GM19193 (cell line): ENCODE measurements at regions not wholly inside any gene's neighbourhood (a gene's known extent, or its start where the extent isn't known, plus 50 kb on each side); places are given as distances from the start of the nearest gene placed in this dataset.
A peak's percentile ranks its signal among the peaks of the same experiment; 100 is the strongest.

Experiments used
- POLR2A ChIP-seq: IDR thresholded peaks from 4 replicates; pipeline ENCODE4 v1.6.1; 2011; ENCODE audit not compliant: insufficient read depth, insufficient read length; ENCODE audit errors: extremely low read depth

DNA sequence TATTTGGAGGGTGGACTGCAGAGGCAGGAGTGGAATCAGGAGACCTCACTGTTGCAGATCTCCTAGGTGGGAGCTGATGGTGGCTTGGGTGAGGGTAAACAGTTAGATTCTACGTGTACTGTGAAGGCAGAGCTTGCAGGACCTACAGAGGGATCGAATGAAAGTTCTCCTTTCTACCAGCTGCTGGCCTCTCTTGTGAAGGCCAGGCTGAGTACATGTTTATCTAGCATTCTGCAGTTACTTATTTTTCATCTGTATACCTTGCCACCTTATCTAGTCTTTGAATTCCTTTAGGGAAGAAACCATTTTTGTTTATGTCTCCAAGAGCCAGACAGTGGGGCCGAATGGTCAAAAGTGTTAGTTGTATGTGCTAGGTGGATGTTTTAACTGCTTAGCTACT lies 57.6 kb downstream of the PTTG1 start:
- TF ChIP-seq POLR2A = no peak

DNA sequence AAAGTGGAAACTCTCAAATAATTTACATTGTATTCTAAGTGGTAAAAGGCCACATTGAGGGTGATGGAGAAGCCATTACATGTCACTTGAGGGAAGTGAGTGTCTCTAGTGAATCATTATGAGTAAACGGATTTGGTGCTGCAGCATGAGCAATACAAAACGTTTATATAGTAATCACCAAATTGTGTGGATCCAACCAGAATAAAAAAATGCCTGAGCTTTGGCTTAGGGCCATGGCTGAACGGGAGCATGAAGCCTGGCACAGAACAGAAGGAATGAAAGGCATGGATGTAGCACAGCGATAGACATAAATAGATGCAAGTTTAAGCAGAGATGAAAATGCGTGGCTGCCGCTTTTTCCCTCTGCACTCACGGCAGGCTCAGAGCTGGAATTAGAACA lies 58.3 kb downstream of the PTTG1 start:
- no peak for TF ChIP-seq POLR2A

GRCh38 chr5:160480652-160481051 lies 59.0 kb downstream of the PTTG1 start:
- no peak for TF ChIP-seq POLR2A

DNA sequence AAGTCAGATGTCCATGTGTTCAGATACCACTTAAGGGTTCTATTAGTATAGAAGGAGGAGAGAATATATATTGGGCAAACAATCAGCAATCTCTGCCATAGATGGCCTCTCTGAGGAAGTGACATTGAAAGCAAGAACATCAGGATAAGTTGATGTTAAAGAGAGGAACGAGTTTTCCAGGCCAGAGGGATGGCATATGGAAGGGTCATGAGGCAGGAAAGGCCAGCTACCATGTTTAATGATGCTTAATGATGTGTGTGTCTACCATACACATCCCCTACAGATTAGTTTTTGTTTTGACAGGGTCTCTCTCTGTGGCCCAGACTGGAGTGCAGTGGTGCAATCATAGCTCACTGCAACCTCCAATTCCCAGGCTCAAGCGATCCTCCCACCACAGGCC lies 63.0 kb downstream of the PTTG1 start:
- TF ChIP-seq POLR2A = no peak

GRCh38 chr5:160485364-160485969 lies 63.8 kb downstream of the PTTG1 start:
- no peak for TF ChIP-seq POLR2A

DNA sequence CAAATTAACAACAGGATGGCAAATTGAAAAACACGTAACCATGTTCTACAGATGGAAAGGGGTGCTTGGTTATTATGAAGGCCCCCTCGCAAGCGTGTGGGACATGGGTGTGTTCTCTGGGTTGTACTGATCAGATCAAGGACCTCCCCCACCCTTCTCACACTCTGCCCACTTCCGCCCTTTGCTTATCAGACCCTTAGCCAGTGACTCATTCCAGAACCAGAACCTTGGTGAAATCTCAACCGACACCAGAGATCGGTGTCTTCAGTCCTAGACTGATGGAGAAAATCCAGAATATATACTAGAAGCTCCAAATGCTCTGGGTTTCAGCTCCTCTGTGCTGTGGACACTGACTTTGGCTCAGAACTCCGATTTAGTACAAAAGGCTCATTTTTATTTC lies 64.9 kb downstream of the PTTG1 start:
- TF ChIP-seq POLR2A = no peak

DNA sequence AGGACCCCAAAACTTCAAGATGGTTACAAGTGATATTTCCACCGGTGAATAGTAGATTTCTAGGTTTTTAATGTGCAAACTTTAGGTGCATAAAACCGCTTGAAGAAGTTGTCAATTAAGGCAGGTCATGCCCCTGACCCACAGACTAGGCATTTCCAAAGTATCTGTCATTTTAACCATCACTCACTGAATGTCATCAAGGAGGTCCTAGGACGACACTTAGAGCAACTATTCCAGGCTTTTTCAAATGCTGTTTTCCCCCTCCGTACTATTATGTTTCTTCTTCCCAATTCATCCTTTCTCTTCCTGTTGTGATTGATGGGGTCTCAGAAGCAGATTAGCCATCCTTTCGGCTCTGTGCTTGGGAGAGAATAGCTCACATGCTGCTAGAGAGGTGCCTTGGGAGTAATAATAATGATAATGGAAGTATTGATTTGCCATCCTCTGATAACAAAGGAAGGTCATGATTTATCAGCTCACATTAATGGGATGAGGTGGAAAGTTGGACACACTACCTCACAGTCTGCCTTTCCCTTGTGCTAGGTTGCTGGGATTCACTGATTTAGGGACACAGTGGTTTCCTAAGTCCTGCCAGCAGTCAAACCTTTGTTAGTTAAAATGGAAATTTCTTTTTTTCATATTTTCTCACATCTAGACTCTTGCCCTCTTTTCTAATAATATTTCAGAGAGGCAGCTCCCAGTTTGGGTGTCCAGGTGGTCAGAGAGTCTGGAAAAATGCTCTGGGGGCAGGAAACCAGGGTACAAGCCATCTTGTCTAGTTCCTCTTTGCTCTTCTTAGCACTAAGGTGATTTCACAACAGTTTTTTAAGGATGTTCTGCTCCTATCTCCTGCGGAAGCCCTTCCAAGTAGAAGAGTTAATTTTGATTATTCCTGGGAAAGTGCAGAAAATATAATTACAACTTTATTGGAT lies 67.0 kb downstream of the PTTG1 start:
- TF ChIP-seq POLR2A = peak; percentile 13

- TF ChIP-seq POLR2A = no peak
Measured at GRCh38 chr5:160491438-160491837, 69.8 kb downstream of the PTTG1 start.

DNA sequence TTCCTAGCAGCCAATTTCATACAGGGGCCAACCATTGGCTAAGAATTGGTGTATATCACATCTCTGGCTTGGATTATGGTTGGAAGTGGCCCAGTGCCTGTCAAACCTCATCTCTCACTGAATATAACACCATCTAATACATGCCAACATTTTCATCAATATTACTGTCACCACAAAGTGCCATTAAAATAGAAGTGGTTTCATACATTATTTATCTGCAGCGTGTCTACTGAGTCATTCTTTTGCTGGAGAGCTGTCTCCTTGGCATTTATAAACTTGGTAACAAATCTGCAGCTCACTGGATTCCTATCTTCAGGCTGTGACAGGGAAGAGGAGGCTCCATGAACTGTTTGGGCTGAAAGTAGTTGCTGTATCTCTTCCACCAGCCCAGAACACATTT lies 70.9 kb downstream of the PTTG1 start:
- no peak for TF ChIP-seq POLR2A

GRCh38 chr5:160493806-160494338 lies 72.2 kb downstream of the PTTG1 start:
- no peak for TF ChIP-seq POLR2A

GRCh38 chr5:160494451-160494850 lies 72.8 kb downstream of the PTTG1 start:
- TF ChIP-seq POLR2A = no peak

DNA sequence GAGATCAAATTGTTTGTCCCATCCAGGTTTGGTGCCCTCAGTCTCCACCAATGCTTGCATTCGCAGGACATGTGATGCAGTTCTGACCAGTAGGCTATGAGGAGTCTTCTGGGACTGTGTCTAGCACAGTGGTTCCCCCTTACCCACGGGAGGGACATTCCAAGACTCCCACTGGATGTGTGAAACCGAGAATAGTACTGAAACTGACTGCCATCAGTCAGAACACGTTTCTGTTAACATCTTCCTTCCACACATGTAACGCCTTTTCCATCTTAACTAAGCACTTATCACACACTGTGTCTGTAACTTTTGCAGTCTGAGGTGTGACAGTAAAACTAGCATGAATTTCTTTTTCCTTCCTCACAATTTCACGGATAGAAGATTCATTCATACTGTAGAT lies 74.7 kb downstream of the PTTG1 start:
- no peak for TF ChIP-seq POLR2A

- TF ChIP-seq POLR2A = no peak
Measured at GRCh38 chr5:160496784-160497183, 75.1 kb downstream of the PTTG1 start.

DNA sequence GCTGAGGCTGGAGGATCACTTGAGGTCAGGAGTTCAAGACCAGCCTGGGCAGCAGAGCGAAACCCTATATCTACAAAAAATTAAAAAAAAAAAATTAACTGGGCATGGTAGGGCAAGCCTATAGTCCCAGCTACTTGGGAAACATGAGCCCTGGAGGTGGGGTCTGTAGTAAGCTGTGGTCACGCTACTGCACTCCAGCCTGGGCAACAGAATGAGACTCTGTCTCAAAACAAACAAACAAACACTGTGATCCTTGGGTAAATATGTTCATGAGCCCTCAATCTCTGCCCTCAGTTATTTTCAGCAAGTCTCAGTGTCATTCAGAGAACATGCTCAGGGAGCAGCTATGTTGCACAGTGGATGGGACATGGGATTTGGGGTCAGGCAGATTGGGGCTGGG lies 76.2 kb downstream of the PTTG1 start:
- TF ChIP-seq POLR2A = no peak

DNA sequence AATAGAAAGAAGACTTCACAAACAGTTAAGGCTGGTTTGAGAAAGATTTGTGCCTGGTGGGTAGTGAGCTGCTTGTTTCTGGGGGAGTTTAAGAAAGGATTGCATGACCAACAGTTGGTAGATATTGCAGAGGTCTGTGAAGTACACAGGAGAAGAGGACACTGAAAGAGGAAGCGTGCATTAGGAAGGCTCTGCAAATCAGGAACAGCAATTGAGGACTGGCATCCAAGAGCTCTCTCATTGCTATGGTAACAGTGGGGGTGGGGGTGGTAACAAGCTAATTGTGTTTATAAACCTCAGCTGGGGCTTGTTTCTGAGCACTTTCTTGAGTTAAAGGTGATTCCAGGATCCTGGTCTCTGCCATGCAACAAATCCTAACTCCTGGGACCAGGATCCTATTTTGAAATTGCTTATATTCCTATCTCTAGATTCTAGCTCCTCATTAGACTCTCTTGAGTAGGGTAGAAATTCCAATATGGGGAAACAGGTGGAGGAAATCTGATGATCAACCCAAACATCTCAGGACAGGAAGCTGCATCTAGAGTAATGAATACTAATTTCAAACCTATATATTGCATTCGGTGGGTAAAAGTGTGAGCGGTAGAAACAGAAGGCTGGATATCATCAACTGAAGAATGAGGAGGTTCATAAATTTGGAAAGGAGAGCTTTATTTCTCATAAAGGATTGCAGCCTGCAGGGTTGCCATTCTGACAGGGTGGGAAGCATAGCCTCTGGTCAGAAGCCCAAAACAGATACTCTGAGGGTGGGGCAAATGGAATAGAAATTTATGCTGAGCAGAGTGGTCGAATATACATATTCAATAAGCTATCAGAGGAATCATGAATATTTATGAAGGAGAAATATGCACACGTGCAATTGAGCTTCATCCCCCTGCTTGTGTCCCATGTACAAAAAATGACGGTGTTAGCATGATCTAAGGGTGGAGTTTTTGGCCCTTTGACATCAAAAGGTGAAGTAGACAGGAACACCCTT lies 79.4 kb downstream of the PTTG1 start:
- TF ChIP-seq POLR2A = no peak
